SK-N-MC (cell line): ENCODE measurements at regions not wholly inside any gene's neighbourhood (a gene's known extent, or its start where the extent isn't known, plus 50 kb on each side); places are given as distances from the start of the nearest gene placed in this dataset.

Experiments used
- DNase-seq: peaks from one replicate; pipeline ENCODE4 v3.0.0-alpha.2; 2011; ENCODE audit warnings: low read depth, low spot score
- H3K27ac ChIP-seq: fragments of 200-600 bp; sonication (generic); 2 replicates; pipeline ENCODE4 v1.5.1; 2016; ENCODE audit warnings: mixed run types
- H3K36me3 ChIP-seq: fragments of 200-600 bp; sonication (generic); 2 replicates; pipeline ENCODE4 v1.6.1; 2017; ENCODE audit warnings: antibody characterized with exemption, low read length, mixed read lengths; ENCODE audit not compliant: insufficient read depth
- H3K4me3 ChIP-seq: fragments of 200-600 bp; sonication (generic); 2 replicates; pipeline ENCODE4 v1.5.1; 2016
- H3K9ac ChIP-seq: fragments of 200-600 bp; sonication (generic); 2 replicates; pipeline ENCODE4 v1.8.0; 2017; ENCODE audit warnings: mixed run types, mixed read lengths; ENCODE audit not compliant: insufficient read length
- H3K9me3 ChIP-seq: fragments of 200-600 bp; sonication (generic); 2 replicates; pipeline ENCODE4 v1.6.1; 2017; ENCODE audit warnings: low read depth, mild to moderate bottlenecking, antibody characterized with exemption, low read length, moderate library complexity, mixed read lengths
- EZH2 ChIP-seq: fragments of 200-600 bp; sonication (generic); IDR thresholded peaks from one replicate; pipeline ENCODE4 v1.6.1; 2017; ENCODE audit warnings: antibody characterized with exemption
- FOXP2 ChIP-seq: optimal IDR thresholded peaks from 2 replicates; pipeline ENCODE3; 2011; ENCODE audit warnings: mild to moderate bottlenecking, moderate library complexity; ENCODE audit not compliant: insufficient read depth; ENCODE audit errors: extremely low read length, control extremely low read depth
- POLR2AphosphoS5 ChIP-seq: IDR thresholded peaks from 2 replicates; pipeline ENCODE4 v1.6.1; 2012; ENCODE audit warnings: mild to moderate bottlenecking, low read depth, low read length, borderline replicate concordance

- H3K9ac ChIP-seq: no peak overlapping the region
- no peak overlapping the region for H3K4me3 ChIP-seq
- no peak overlapping the region for H3K27ac ChIP-seq
- TF ChIP-seq EZH2 (no peak), FOXP2 (no peak), POLR2AphosphoS5 (no peak)
- no peak for DNase-seq
- no peaks in the 10 kb centered on the region for H3K9me3 ChIP-seq
- no peaks in the 10 kb centered on the region for H3K36me3 ChIP-seq
These were observed 66.2 kb upstream of the TAF1B start for GRCh38 chr2:9777081-9777480.

GRCh38 chr2:9778012-9778411, 65.3 kb upstream of the TAF1B start:
- no peak for DNase-seq

DNA sequence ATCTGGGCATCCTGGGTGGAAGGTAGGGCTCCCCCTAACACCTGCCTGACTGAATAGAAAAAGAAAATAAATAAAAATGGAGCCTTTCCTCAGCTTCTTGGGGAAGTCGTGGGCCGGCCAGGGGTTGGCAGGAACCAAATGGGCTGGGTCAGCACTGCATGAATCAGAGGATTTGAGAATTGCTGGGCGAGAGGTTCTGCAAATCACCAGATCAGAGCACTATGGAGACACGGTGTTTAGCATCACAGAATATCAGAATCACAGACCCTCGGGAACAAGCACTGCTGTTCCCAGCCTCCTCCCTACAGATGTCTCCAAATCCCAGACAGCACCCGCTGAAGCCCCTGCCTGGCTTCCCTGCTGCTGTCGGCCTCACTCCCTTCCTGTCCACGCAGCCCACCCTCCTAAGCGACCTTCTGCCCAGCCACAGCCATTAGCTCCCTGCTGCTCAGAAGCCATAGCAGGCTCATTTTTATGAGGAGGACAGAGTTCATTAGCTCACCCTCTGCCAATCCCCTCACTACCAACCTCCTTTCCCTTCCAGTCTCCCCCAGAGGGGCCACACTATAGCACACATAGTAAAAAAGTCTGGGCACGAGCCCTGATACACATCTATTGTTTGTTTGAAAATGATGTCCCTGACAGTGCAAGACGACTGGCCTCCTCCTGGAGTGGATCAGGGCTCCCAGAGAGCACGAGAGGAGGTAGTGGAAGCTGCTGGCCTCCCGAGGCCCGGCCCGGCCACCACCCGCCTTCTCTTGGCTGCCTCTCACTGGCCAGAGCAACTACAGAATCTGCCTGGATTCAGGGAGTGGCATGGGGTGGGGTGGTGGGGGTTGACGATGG, 64.6 kb upstream of the TAF1B start:
- no peak overlapping the region for H3K9ac ChIP-seq

More at GRCh38 chr2:9778012-9778411, 65.3 kb upstream of the TAF1B start:
- Histone ChIP-seq H3K9me3 (no peaks in the 10 kb centered on the region), H3K36me3 (no peaks in the 10 kb centered on the region), H3K27ac (no peak overlapping the region), H3K4me3 (no peak overlapping the region), H3K9ac (no peak overlapping the region)
- TF ChIP-seq EZH2 (no peak), POLR2AphosphoS5 (no peak), FOXP2 (no peak)

DNA sequence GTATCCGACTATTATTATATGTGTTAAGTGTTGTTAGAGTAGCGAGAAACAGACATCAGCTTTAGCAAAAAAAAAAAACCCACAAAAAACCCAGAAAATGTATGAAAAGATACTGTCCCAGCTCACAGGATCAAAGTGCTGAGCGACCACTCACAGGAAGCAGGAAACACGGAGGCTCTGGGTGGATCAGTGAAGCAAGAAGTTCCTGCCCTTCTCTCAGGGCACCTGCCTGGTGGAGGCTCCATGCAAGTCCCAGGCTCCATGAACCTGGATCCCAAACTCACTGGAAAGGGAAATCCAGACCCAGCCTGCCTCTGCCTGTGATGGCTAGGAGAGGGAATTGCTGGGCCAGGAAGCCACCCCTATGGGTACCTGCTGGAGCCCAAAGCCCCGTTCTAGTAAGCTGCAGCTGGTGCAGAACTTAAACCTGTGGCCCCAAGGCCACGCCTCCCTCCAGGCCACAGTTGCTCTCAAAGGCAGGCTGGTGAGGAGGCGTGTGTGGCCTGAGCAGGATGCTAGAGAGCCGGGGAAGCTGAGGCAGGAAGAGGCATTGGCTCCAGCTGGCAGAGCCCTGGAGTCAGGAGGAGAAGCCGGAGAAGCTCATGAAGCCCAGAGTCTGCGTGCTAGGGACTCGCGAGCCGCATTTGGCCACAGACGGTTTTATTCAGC, 63.5 kb upstream of the TAF1B start:
- TF ChIP-seq FOXP2: no peak
- no peak for TF ChIP-seq EZH2
- no peak for TF ChIP-seq POLR2AphosphoS5
- H3K9ac ChIP-seq: no peak overlapping the region
- H3K4me3 ChIP-seq: no peak overlapping the region
- H3K36me3 ChIP-seq: no peaks in the 10 kb centered on the region
- no peaks in the 10 kb centered on the region for H3K9me3 ChIP-seq
- no peak overlapping the region for H3K27ac ChIP-seq
- DNase-seq: no peak

More for the DNA sequence above, 64.6 kb upstream of the TAF1B start:
- Histone ChIP-seq H3K9me3 (no peaks in the 10 kb centered on the region), H3K4me3 (no peak overlapping the region), H3K36me3 (no peaks in the 10 kb centered on the region), H3K27ac (no peak overlapping the region)
- TF ChIP-seq FOXP2 (no peak), POLR2AphosphoS5 (no peak), EZH2 (no peak)
- DNase-seq: no peak

GRCh38 chr2:9780368-9781130, 62.7 kb upstream of the TAF1B start:
- no peaks in the 10 kb centered on the region for H3K9me3 ChIP-seq
- TF ChIP-seq EZH2 (no peak), POLR2AphosphoS5 (no peak), FOXP2 (no peak)
- no peak overlapping the region for H3K27ac ChIP-seq
- no peaks in the 10 kb centered on the region for H3K36me3 ChIP-seq
- DNase-seq: no peak
- H3K9ac ChIP-seq: no peak overlapping the region
- no peak overlapping the region for H3K4me3 ChIP-seq

DNA sequence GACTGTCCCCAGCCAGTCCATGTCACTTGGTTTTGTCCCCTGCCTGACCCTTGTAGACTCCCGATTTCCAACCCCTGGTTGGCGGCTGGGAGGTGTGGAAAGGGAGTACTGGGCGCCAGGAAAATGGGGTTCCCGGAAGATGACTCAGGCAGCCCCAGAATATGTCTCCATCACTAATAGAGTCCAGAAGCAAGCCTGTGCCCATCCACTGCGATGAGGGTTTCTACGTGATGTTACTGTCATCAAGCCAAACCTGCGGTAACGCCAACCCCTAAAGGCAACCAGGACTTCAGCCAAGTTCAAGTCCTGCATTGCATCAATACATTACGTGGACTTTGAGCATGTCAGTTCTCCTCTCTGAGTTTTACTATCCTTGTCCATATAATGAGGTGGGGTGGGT, 62.0 kb upstream of the TAF1B start:
- Histone ChIP-seq H3K9me3 (no peaks in the 10 kb centered on the region), H3K27ac (no peak overlapping the region), H3K36me3 (no peaks in the 10 kb centered on the region), H3K9ac (no peak overlapping the region), H3K4me3 (no peak overlapping the region)
- no peak for DNase-seq
- no peak for TF ChIP-seq POLR2AphosphoS5
- TF ChIP-seq EZH2: no peak
- no peak for TF ChIP-seq FOXP2

- no peak overlapping the region for H3K27ac ChIP-seq
- no peak for DNase-seq
- H3K9ac ChIP-seq: no peak overlapping the region
- H3K4me3 ChIP-seq: no peak overlapping the region
- no peak for TF ChIP-seq FOXP2
- TF ChIP-seq EZH2: no peak
- no peak for TF ChIP-seq POLR2AphosphoS5
- H3K36me3 ChIP-seq: no peaks in the 10 kb centered on the region
- H3K9me3 ChIP-seq: no peaks in the 10 kb centered on the region
These were observed 61.0 kb upstream of the TAF1B start for GRCh38 chr2:9782197-9782719.

GRCh38 chr2:9789371-9789770, 53.9 kb upstream of the TAF1B start:
- Histone ChIP-seq H3K36me3 (no peaks in the 10 kb centered on the region), H3K27ac (no peak overlapping the region), H3K9ac (no peak overlapping the region), H3K4me3 (no peak overlapping the region), H3K9me3 (no peaks in the 10 kb centered on the region)
- TF ChIP-seq EZH2: no peak
- no peak for TF ChIP-seq FOXP2
- TF ChIP-seq POLR2AphosphoS5: no peak
- no peak for DNase-seq
